ENCODE measurements at regions not wholly inside any gene's neighbourhood (a gene's known extent, or its start where the extent isn't known, plus 50 kb on each side); places are given as distances from the start of the nearest gene placed in this dataset.

- H3K4me1 ChIP-seq, result no peaks in the 10 kb centered on the region
- H3K4me3 ChIP-seq, result no peak overlapping the region
- H3K9me3 ChIP-seq, result no peaks in the 10 kb centered on the region
- no peak for DNase-seq
- H3K27ac ChIP-seq, result no peak overlapping the region
- TF ChIP-seq EP300 (IDR thresholded peaks at IDR 0.05), result no peak
- TF ChIP-seq CTCF (IDR thresholded peaks at IDR 0.05), result no peak
- TF ChIP-seq POLR2AphosphoS5 (IDR thresholded peaks at IDR 0.05), result no peak
- no peak for TF ChIP-seq POLR2A (IDR thresholded peaks at IDR 0.05)
- H3K36me3 ChIP-seq, result no peaks in the 10 kb centered on the region
- H3K27me3 ChIP-seq, result no peaks in the 10 kb centered on the region
- 93 to 97% methylated on average over 3 of the region's 3 CpGs for WGBS, 2 donors
- intact Hi-C loops (cut with DNase I), result no loop called here
Measured at GRCh38 chr2:40953341-40953740, 501.5 kb upstream of the SLC8A1 start.

- no peak for DNase-seq
- TF ChIP-seq CTCF (IDR thresholded peaks at IDR 0.05), result no peak
- TF ChIP-seq POLR2AphosphoS5 (IDR thresholded peaks at IDR 0.05), result no peak
- no peak for TF ChIP-seq EP300 (IDR thresholded peaks at IDR 0.05)
- no peak for TF ChIP-seq POLR2A (IDR thresholded peaks at IDR 0.05)
- intact Hi-C loops (cut with DNase I), result no loop called here
- Histone ChIP-seq H3K27me3 (no peaks in the 10 kb centered on the region), H3K4me3 (no peak overlapping the region), H3K27ac (no peak overlapping the region), H3K9me3 (no peaks in the 10 kb centered on the region), H3K4me1 (no peaks in the 10 kb centered on the region), H3K36me3 (no peaks in the 10 kb centered on the region)
- 76 to 83% methylated on average over 2 of the region's 2 CpGs for WGBS, 2 donors
Measured at GRCh38 chr2:40955042-40955441, 503.2 kb upstream of the SLC8A1 start.

- intact Hi-C loops (cut with DNase I), result no loop called here
- no peaks in the 10 kb centered on the region for H3K36me3 ChIP-seq
- H3K4me3 ChIP-seq, result no peak overlapping the region
- DNase-seq, result no peak
- no peak for TF ChIP-seq EP300 (IDR thresholded peaks at IDR 0.05)
- TF ChIP-seq POLR2A (IDR thresholded peaks at IDR 0.05), result no peak
- TF ChIP-seq CTCF (IDR thresholded peaks at IDR 0.05), result no peak
- TF ChIP-seq POLR2AphosphoS5 (IDR thresholded peaks at IDR 0.05), result no peak
- no peaks in the 10 kb centered on the region for H3K27me3 ChIP-seq
- no peaks in the 10 kb centered on the region for H3K9me3 ChIP-seq
- no peaks in the 10 kb centered on the region for H3K4me1 ChIP-seq
- no peak overlapping the region for H3K27ac ChIP-seq
Measured at GRCh38 chr2:40955635-40956034, 503.7 kb upstream of the SLC8A1 start.

- Histone ChIP-seq H3K9me3 (no peaks in the 10 kb centered on the region), H3K27ac (no peak overlapping the region), H3K27me3 (no peaks in the 10 kb centered on the region), H3K36me3 (no peaks in the 10 kb centered on the region), H3K4me1 (no peaks in the 10 kb centered on the region), H3K4me3 (no peak overlapping the region)
- TF ChIP-seq CTCF (IDR thresholded peaks at IDR 0.05) (no peak), EP300 (IDR thresholded peaks at IDR 0.05) (no peak), POLR2A (IDR thresholded peaks at IDR 0.05) (no peak), POLR2AphosphoS5 (IDR thresholded peaks at IDR 0.05) (no peak)
- intact Hi-C loops (cut with DNase I), result no loop called here
- DNase-seq, result no peak
- 68 to 79% methylated on average over 9 of the region's 9 CpGs for WGBS, 2 donors
Measured at GRCh38 chr2:40957508-40957907, 505.6 kb upstream of the SLC8A1 start.

- Histone ChIP-seq H3K4me3 (no peak overlapping the region), H3K27ac (no peak overlapping the region), H3K36me3 (no peaks in the 10 kb centered on the region), H3K4me1 (no peaks in the 10 kb centered on the region), H3K9me3 (peaks cover 0 to 3% (median 0%) of the 10 kb centered on the region in 4 donors), H3K27me3 (no peaks in the 10 kb centered on the region)
- TF ChIP-seq CTCF (IDR thresholded peaks at IDR 0.05), result no peak
- no peak for TF ChIP-seq POLR2AphosphoS5 (IDR thresholded peaks at IDR 0.05)
- no peak for TF ChIP-seq EP300 (IDR thresholded peaks at IDR 0.05)
- no peak for TF ChIP-seq POLR2A (IDR thresholded peaks at IDR 0.05)
- intact Hi-C loops (cut with DNase I), result no loop called here
- no peak for DNase-seq
- WGBS, 2 donors, result 40 to 76% methylated on average over 5 of the region's 5 CpGs
Measured at GRCh38 chr2:40962026-40962425, 510.1 kb upstream of the SLC8A1 start.

Data from sigmoid colon (tissue), 6 donors.